AG09319 (cell line): ENCODE measurements at regions not wholly inside any gene's neighbourhood (a gene's known extent, or its start where the extent isn't known, plus 50 kb on each side); places are given as distances from the start of the nearest gene placed in this dataset.

Experiments
- DNase-seq: peaks from one replicate; pipeline ENCODE4 v3.0.0-alpha.2; 2010; ENCODE audit warnings: low read depth; ENCODE audit errors: extremely low read depth
- CTCF ChIP-seq: IDR thresholded peaks from 2 replicates; pipeline ENCODE4 v1.5.1; 2011; ENCODE audit warnings: low read depth, mild to moderate bottlenecking, inconsistent platforms, low read length, moderate library complexity

- DNase-seq = no peak
- TF ChIP-seq CTCF = no peak
Observed at GRCh38 chr4:74845834-74846233, 51.5 kb upstream of the BTC start.
